CD14-positive monocyte (primary cell): ENCODE measurements at regions not wholly inside any gene's neighbourhood (a gene's known extent, or its start where the extent isn't known, plus 50 kb on each side); places are given as distances from the start of the nearest gene placed in this dataset.

ENCODE experiments used
- DNase-seq, 3 donors: peaks; one replicate each; pipeline ENCODE4 v3.0.0-alpha.2; 2011 to 2022
- H2AFZ ChIP-seq: 2 replicates; pipeline ENCODE4 v1.6.0; 2012; ENCODE audit warnings: mild to moderate bottlenecking, low read depth, low read length, inconsistent platforms; ENCODE audit not compliant: insufficient read depth, poor library complexity, severe bottlenecking
- H3K27ac ChIP-seq, 2 donors: 1 replicate in 1 of 2; 2 replicates in 1 of 2; pipeline ENCODE4 v1.5.1; 2012 to 2013; ENCODE audit warnings: low read length in 2 of 2, control low read depth in 1 of 2, inconsistent platforms in 1 of 2, low read depth in 1 of 2, mild to moderate bottlenecking in 1 of 2
- H3K27me3 ChIP-seq, 2 donors: one replicate each; pipeline versions ENCODE4 v1.6.0 to v1.6.1; 2011 to 2013; ENCODE audit warnings: low read length in 2 of 2; ENCODE audit not compliant: control insufficient read depth in 2 of 2, insufficient read depth in 2 of 2
- H3K36me3 ChIP-seq, 2 donors: replicated peaks in 1 of 2; 1 replicate in 1 of 2; 2 replicates in 1 of 2; pipeline versions ENCODE4 v1.5.1 to v1.6.1; 2012 to 2013; ENCODE audit warnings: low read length in 2 of 2, control low read depth in 1 of 2, inconsistent platforms in 1 of 2, mild to moderate bottlenecking in 1 of 2; ENCODE audit not compliant: insufficient read depth in 2 of 2, control insufficient read depth in 1 of 2
- H3K4me1 ChIP-seq, 2 donors: 1 replicate in 1 of 2; 2 replicates in 1 of 2; pipeline versions ENCODE4 v1.5.1 to v1.6.1; 2012 to 2013; ENCODE audit warnings: low read length in 2 of 2, control low read depth in 1 of 2, inconsistent platforms in 1 of 2, mild to moderate bottlenecking in 1 of 2, moderate library complexity in 1 of 2; ENCODE audit not compliant: insufficient read depth in 2 of 2, control insufficient read depth in 1 of 2
- H3K4me2 ChIP-seq: replicated peaks from 2 replicates; pipeline ENCODE3; 2012; ENCODE audit warnings: low read length, moderate library complexity, mild to moderate bottlenecking; ENCODE audit not compliant: poor library complexity, severe bottlenecking; ENCODE audit errors: extremely low read depth
- H3K4me3 ChIP-seq, 3 experiments: fragments of 200-600 bp in 1 of 3; sonication (generic) in 1 of 3; replicated peaks in 1 of 3; 1 replicate in 2 of 3; 2 replicates in 1 of 3; pipeline ENCODE4 v1.5.1; 2011 to 2013; ENCODE audit warnings: low read length in 3 of 3, mild to moderate bottlenecking in 3 of 3, control low read depth in 2 of 3, low read depth in 2 of 3, inconsistent platforms in 1 of 3, moderate library complexity in 1 of 3
- H3K79me2 ChIP-seq: 2 replicates; pipeline ENCODE4 v1.6.0; 2012; ENCODE audit warnings: mild to moderate bottlenecking, control low read depth, inconsistent platforms, low read length, moderate library complexity; ENCODE audit not compliant: insufficient read depth
- H3K9ac ChIP-seq: 2 replicates; pipeline ENCODE4 v1.6.0; 2017; ENCODE audit warnings: low read length, mild to moderate bottlenecking; ENCODE audit not compliant: insufficient read depth, poor library complexity, severe bottlenecking
- H3K9me3 ChIP-seq, 2 donors: replicated peaks in 1 of 2; 1 replicate in 1 of 2; 2 replicates in 1 of 2; pipeline versions ENCODE4 v1.5.1 to v1.6.1; 2012 to 2013; ENCODE audit warnings: low read length in 2 of 2, control low read depth in 1 of 2; ENCODE audit not compliant: control insufficient read depth in 1 of 2, insufficient read depth in 1 of 2
- H4K20me1 ChIP-seq: 2 replicates; pipeline ENCODE4 v1.6.0; 2012; ENCODE audit warnings: mild to moderate bottlenecking, low read length, control low read depth, moderate library complexity; ENCODE audit not compliant: insufficient read depth
- H3K27ac Mint-ChIP-seq, 7 donors: one replicate each; pipeline ENCODE4 v1.8.0; 2020; ENCODE audit warnings: mild to moderate bottlenecking in 7 of 7, mixed read lengths in 7 of 7, moderate library complexity in 6 of 7, inconsistent platforms in 2 of 7
- H3K27me3 Mint-ChIP-seq, 3 donors: one replicate each; pipeline ENCODE4 v1.8.0; 2021 to 2022; ENCODE audit warnings: low read depth in 3 of 3, mild to moderate bottlenecking in 3 of 3, mixed read lengths in 3 of 3, moderate library complexity in 3 of 3, inconsistent platforms in 1 of 3
- H3K36me3 Mint-ChIP-seq, 2 donors: one replicate each; pipeline ENCODE4 v1.8.0; 2020; ENCODE audit warnings: mixed read lengths in 2 of 2, inconsistent platforms in 1 of 2, mild to moderate bottlenecking in 1 of 2
- H3K4me1 Mint-ChIP-seq: one replicate; pipeline ENCODE4 v1.8.0; 2020; ENCODE audit warnings: mild to moderate bottlenecking, mixed read lengths
- H3K4me3 Mint-ChIP-seq, 2 donors: one replicate each; pipeline ENCODE4 v1.8.0; 2020; ENCODE audit warnings: mild to moderate bottlenecking in 2 of 2, mixed read lengths in 2 of 2, moderate library complexity in 1 of 2
- H3K9me3 Mint-ChIP-seq, 7 donors: one replicate each; pipeline ENCODE4 v1.8.0; 2020 to 2022; ENCODE audit warnings: mixed read lengths in 7 of 7, mild to moderate bottlenecking in 6 of 7, moderate library complexity in 6 of 7, inconsistent platforms in 2 of 7
- CTCF ChIP-seq: fragments of 200-600 bp; IDR thresholded peaks from one replicate; pipeline ENCODE4 v1.8.0; 2022; ENCODE audit warnings: antibody characterized with exemption, mild to moderate bottlenecking
- WGBS: methylation state at CpG from one replicate; pipeline ENCODE4 v1.1.5; 2013; ENCODE audit warnings: missing lambda C conversion rate; ENCODE audit not compliant: insufficient coverage; 5-methylcytosine and 5-hydroxymethylcytosine counted together
- intact Hi-C, 2 donors: fragments of 100-400 bp; cut with micrococcal nuclease; formaldehyde crosslinking; loops; one replicate each; pipeline versions ENCODE4 v1.15.0 to v1.15.1; 2023

- no peak overlapping the region for H3K4me3 ChIP-seq
- H3K27ac ChIP-seq: no peak overlapping the region
- H2AFZ ChIP-seq: no peak overlapping the region
- Mint-ChIP-seq H3K4me3 (no peak overlapping the region), H3K27ac (no peak overlapping the region), H3K9me3 (peaks cover 0 to 2% (median 0%) of the 10 kb centered on the region in 7 donors), H3K36me3 (no peaks in the 10 kb centered on the region), H3K27me3 (no peaks in the 10 kb centered on the region), H3K4me1 (no peaks in the 10 kb centered on the region)
- H3K27me3 ChIP-seq: no peaks in the 10 kb centered on the region
- WGBS: 93% methylated on average over 8 of the region's 10 CpGs
- H3K9ac ChIP-seq: no peak overlapping the region
- no peaks in the 10 kb centered on the region for H3K36me3 ChIP-seq
- no peak for TF ChIP-seq CTCF
- H3K4me2 ChIP-seq: no peak overlapping the region
- H3K4me1 ChIP-seq: no peaks in the 10 kb centered on the region
- no peak for DNase-seq
- H3K9me3 ChIP-seq: no peaks in the 10 kb centered on the region
- no peaks in the 10 kb centered on the region for H3K79me2 ChIP-seq
- H4K20me1 ChIP-seq: no peaks in the 10 kb centered on the region
- intact Hi-C loops: no loop called here
These were observed 233.0 kb downstream of the ACTR3 start for GRCh38 chr2:114122930-114123329.

DNA sequence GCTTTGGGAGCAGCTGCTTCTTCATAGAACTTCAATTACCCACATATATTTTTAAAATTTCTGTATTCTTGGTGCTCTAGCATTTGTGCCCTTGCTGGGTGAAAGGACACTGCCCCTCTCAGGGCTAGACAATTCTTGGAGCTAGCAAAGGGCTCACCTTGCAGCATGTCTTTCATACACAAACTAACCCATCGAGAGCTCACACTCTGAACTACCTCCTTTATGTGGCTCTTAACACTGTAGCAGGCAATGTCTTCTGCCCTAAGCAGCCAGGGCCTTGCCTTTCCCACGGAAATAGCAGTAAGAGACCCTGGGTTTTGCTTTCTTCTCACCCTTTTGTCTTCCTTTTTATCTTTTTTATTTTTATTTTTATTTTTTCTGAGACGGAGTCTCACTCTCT lies 234.0 kb downstream of the ACTR3 start:
- no peaks in the 10 kb centered on the region for H3K4me1 Mint-ChIP-seq
- H3K27ac Mint-ChIP-seq: no peak overlapping the region
- H4K20me1 ChIP-seq: no peaks in the 10 kb centered on the region
- no peak overlapping the region for H3K9ac ChIP-seq
- no peak overlapping the region for H3K4me3 ChIP-seq
- no peak for DNase-seq
- no peaks in the 10 kb centered on the region for H3K79me2 ChIP-seq
- no peak for TF ChIP-seq CTCF
- WGBS: 76% methylated on average over 3 of the region's 3 CpGs
- no peaks in the 10 kb centered on the region for H3K9me3 ChIP-seq
- no peaks in the 10 kb centered on the region for H3K36me3 ChIP-seq
- no peaks in the 10 kb centered on the region for H3K27me3 Mint-ChIP-seq
- peaks cover 0 to 5% (median 1%) of the 10 kb centered on the region in 7 donors for H3K9me3 Mint-ChIP-seq
- H3K27ac ChIP-seq: no peak overlapping the region
- H3K36me3 Mint-ChIP-seq: no peaks in the 10 kb centered on the region
- H2AFZ ChIP-seq: no peak overlapping the region
- intact Hi-C loops: no loop called here
- no peaks in the 10 kb centered on the region for H3K27me3 ChIP-seq
- H3K4me1 ChIP-seq: no peaks in the 10 kb centered on the region
- no peak overlapping the region for H3K4me2 ChIP-seq
- no peak overlapping the region for H3K4me3 Mint-ChIP-seq
